SU-DHL-6 (cell line): ENCODE measurements at regions not wholly inside any gene's neighbourhood (a gene's known extent, or its start where the extent isn't known, plus 50 kb on each side); places are given as distances from the start of the nearest gene placed in this dataset.

Experiments
- EZH2phosphoT487 ChIP-seq: fragments of 200-600 bp; sonication (generic), shearing (Covaris generic); conservative IDR thresholded peaks from 2 replicates; pipeline ENCODE4 v1.6.1; 2018; ENCODE audit warnings: mild to moderate bottlenecking, antibody characterized with exemption, low read length, moderate library complexity, mixed read lengths
- TF ChIP-seq, protein P1 (sequence below): fragments of 200-600 bp; sonication (generic); IDR thresholded peaks from one replicate; pipeline ENCODE4 v1.5.1; 2017; ENCODE audit warnings: antibody characterized with exemption, mild to moderate bottlenecking, low read length, moderate library complexity; ENCODE audit not compliant: insufficient read depth, poor library complexity, severe bottlenecking

DNA sequence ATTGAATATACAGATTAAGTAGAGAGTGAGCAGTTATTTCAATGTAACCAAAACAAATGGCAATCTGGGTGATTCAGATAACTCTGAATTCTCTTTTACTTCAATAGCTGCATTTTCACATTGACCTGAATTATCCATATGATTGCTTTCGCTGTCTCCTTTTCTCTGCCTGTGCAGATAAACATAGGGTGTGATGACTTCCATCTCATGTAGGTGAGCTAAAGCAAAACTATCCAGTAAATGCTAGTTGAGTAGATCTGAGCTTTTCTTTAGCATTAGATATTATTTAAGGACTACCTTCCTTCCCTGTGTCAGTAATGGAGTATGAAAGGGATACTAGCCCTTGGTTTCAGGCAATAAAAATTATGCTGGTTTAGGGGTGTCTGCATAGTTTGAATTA is 288.6 kb downstream of the OXSM start:
- TF ChIP-seq, protein P1, sequence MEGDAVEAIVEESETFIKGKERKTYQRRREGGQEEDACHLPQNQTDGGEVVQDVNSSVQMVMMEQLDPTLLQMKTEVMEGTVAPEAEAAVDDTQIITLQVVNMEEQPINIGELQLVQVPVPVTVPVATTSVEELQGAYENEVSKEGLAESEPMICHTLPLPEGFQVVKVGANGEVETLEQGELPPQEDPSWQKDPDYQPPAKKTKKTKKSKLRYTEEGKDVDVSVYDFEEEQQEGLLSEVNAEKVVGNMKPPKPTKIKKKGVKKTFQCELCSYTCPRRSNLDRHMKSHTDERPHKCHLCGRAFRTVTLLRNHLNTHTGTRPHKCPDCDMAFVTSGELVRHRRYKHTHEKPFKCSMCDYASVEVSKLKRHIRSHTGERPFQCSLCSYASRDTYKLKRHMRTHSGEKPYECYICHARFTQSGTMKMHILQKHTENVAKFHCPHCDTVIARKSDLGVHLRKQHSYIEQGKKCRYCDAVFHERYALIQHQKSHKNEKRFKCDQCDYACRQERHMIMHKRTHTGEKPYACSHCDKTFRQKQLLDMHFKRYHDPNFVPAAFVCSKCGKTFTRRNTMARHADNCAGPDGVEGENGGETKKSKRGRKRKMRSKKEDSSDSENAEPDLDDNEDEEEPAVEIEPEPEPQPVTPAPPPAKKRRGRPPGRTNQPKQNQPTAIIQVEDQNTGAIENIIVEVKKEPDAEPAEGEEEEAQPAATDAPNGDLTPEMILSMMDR = no peak
- TF ChIP-seq EZH2phosphoT487 = no peak
